Smooth muscle cell (in vitro differentiated cells): ENCODE measurements at regions not wholly inside any gene's neighbourhood (a gene's known extent, or its start where the extent isn't known, plus 50 kb on each side); places are given as distances from the start of the nearest gene placed in this dataset.
"Not testable (repeated sequence)": the region's sequence is repeated elsewhere in the genome, so short reads cannot be mapped to it uniquely, and the experiment has no call there.

Experiments
- DNase-seq: peaks from one replicate; lab custom pipeline; 2025; ENCODE audit not compliant: unreplicated experiment; lab: John Stamatoyannopoulos, UW
- H2AFZ ChIP-seq: fragments of 200-600 bp; sonication (generic); 2 replicates; pipeline ENCODE4 v1.6.0; 2016; ENCODE audit warnings: antibody characterized with exemption, low read depth, mild to moderate bottlenecking
- H3F3A ChIP-seq: fragments of 200-600 bp; sonication (generic); 2 replicates; pipeline ENCODE4 v1.6.0; 2017; ENCODE audit warnings: antibody characterized with exemption, low read depth
- H3K27ac ChIP-seq: fragments of 200-600 bp; sonication (generic); 2 replicates; pipeline ENCODE4 v1.5.1; 2016; ENCODE audit warnings: low read depth, mild to moderate bottlenecking
- H3K27me3 ChIP-seq: fragments of 200-600 bp; sonication (generic); 2 replicates; pipeline ENCODE4 v1.6.1; 2016; ENCODE audit warnings: low read depth, mild to moderate bottlenecking
- H3K36me3 ChIP-seq: fragments of 200-600 bp; sonication (generic); 2 replicates; pipeline ENCODE4 v1.5.1; 2016; ENCODE audit warnings: low read depth
- H3K4me1 ChIP-seq: fragments of 200-600 bp; sonication (generic); 2 replicates; pipeline ENCODE4 v1.5.1; 2016; ENCODE audit warnings: low read depth
- H3K4me2 ChIP-seq: fragments of 200-600 bp; sonication (generic); 2 replicates; pipeline ENCODE4 v1.6.0; 2016; ENCODE audit warnings: mild to moderate bottlenecking
- H3K4me3 ChIP-seq: fragments of 200-600 bp; sonication (generic); 2 replicates; pipeline ENCODE4 v1.5.1; 2016; ENCODE audit warnings: mild to moderate bottlenecking
- H3K79me2 ChIP-seq: fragments of 200-600 bp; sonication (generic); 2 replicates; pipeline ENCODE4 v1.6.0; 2016; ENCODE audit warnings: low read depth, mild to moderate bottlenecking
- H3K9ac ChIP-seq: fragments of 200-600 bp; sonication (generic); 2 replicates; pipeline ENCODE4 v1.6.0; 2016; ENCODE audit warnings: low read depth
- H3K9me3 ChIP-seq: fragments of 200-600 bp; sonication (generic); replicated peaks from 2 replicates; pipeline ENCODE4 v1.5.1; 2016; ENCODE audit warnings: low read depth
- H4K20me1 ChIP-seq: fragments of 200-600 bp; sonication (generic); 2 replicates; pipeline ENCODE4 v1.6.0; 2016; ENCODE audit warnings: low read depth
- WGBS: methylation state at CpG from one replicate; pipeline ENCODE4 v1.1.7; 2016; ENCODE audit warnings: low lambda C conversion rate; 5-methylcytosine and 5-hydroxymethylcytosine counted together
- TF ChIP-seq, protein P1 (sequence below): fragments of 200-600 bp; sonication (generic); IDR thresholded peaks from 2 replicates; pipeline ENCODE4 v1.5.1; 2017; ENCODE audit warnings: borderline replicate concordance, mild to moderate bottlenecking, antibody characterized with exemption; ENCODE audit not compliant: insufficient read depth, poor library complexity, severe bottlenecking

- H3F3A ChIP-seq, H3K27me3 ChIP-seq, H4K20me1 ChIP-seq, H3K27ac ChIP-seq, H3K9ac ChIP-seq, H3K4me3 ChIP-seq, DNase-seq, H3K36me3 ChIP-seq, H3K4me2 ChIP-seq, H2AFZ ChIP-seq, H3K9me3 ChIP-seq, H3K4me1 ChIP-seq, H3K79me2 ChIP-seq: not testable (repeated sequence)
- WGBS: 64% methylated on average over 3 of the region's 3 CpGs
Measured at GRCh38 chr20:26373066-26373465, 676.4 kb upstream of the ZNF337 start.

DNA sequence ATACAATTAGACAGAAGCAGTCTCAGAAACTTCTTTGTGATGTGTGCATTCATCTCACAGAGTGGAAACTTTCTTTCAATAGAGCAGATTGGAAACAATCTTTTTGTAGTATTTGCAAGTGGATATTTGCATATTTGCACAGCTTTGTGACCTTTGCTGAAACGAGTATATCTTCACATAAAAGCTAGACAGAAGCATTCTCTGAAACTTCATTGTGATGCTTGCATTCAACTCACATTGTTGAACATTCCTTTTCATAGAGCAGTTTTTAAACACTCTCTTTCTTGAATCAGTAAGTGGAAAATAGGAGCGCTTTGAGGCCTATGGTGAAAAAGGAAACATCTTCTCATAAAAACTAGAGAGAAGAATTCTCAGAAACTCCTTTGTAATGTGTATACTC lies 657.9 kb upstream of the ZNF337 start:
- TF ChIP-seq, protein P1, sequence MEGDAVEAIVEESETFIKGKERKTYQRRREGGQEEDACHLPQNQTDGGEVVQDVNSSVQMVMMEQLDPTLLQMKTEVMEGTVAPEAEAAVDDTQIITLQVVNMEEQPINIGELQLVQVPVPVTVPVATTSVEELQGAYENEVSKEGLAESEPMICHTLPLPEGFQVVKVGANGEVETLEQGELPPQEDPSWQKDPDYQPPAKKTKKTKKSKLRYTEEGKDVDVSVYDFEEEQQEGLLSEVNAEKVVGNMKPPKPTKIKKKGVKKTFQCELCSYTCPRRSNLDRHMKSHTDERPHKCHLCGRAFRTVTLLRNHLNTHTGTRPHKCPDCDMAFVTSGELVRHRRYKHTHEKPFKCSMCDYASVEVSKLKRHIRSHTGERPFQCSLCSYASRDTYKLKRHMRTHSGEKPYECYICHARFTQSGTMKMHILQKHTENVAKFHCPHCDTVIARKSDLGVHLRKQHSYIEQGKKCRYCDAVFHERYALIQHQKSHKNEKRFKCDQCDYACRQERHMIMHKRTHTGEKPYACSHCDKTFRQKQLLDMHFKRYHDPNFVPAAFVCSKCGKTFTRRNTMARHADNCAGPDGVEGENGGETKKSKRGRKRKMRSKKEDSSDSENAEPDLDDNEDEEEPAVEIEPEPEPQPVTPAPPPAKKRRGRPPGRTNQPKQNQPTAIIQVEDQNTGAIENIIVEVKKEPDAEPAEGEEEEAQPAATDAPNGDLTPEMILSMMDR: no peak
- H3K27me3 ChIP-seq: no peaks in the 10 kb centered on the region
- H3K27ac ChIP-seq: no peak overlapping the region
- no peaks in the 10 kb centered on the region for H3K4me1 ChIP-seq
- 81% methylated on average over 2 of the region's 2 CpGs for WGBS
- no peak for DNase-seq
- H3K36me3 ChIP-seq: no peaks in the 10 kb centered on the region
- H2AFZ ChIP-seq: no peak overlapping the region
- H3K79me2 ChIP-seq: no peaks in the 10 kb centered on the region
- no peak overlapping the region for H3K9ac ChIP-seq
- no peaks in the 10 kb centered on the region for H3F3A ChIP-seq
- no peaks in the 10 kb centered on the region for H4K20me1 ChIP-seq
- no peak overlapping the region for H3K4me2 ChIP-seq
- H3K4me3 ChIP-seq: no peak overlapping the region
- H3K9me3 ChIP-seq: peaks cover 7% of the 10 kb centered on the region

GRCh38 chr20:26347396-26347795 lies 650.7 kb upstream of the ZNF337 start:
- TF ChIP-seq, protein P1: no peak
- no peak for DNase-seq
- Histone ChIP-seq H3K27me3 (no peaks in the 10 kb centered on the region), H3K4me3 (no peak overlapping the region), H3K4me2 (no peak overlapping the region), H3K27ac (no peak overlapping the region), H3K9me3 (peaks cover 4% of the 10 kb centered on the region), H3K9ac (no peak overlapping the region), H4K20me1 (no peaks in the 10 kb centered on the region), H3F3A (no peaks in the 10 kb centered on the region), H3K36me3 (no peaks in the 10 kb centered on the region), H3K79me2 (no peaks in the 10 kb centered on the region), H2AFZ (no peak overlapping the region), H3K4me1 (no peaks in the 10 kb centered on the region)
- 85% methylated on average over 4 of the region's 4 CpGs for WGBS

GRCh38 chr20:26340460-26341065 lies 643.9 kb upstream of the ZNF337 start:
- H2AFZ ChIP-seq, H3K4me2 ChIP-seq, H3K4me1 ChIP-seq, H3K9me3 ChIP-seq, H3K4me3 ChIP-seq, H3K27me3 ChIP-seq, H4K20me1 ChIP-seq, H3F3A ChIP-seq, H3K9ac ChIP-seq, DNase-seq, H3K36me3 ChIP-seq, H3K79me2 ChIP-seq, H3K27ac ChIP-seq: not testable (repeated sequence)
- 97% methylated on average over 6 of the region's 6 CpGs for WGBS

- Histone ChIP-seq H3K36me3 (no peaks in the 10 kb centered on the region), H3K27ac (no peak overlapping the region), H3K4me2 (no peak overlapping the region), H4K20me1 (no peaks in the 10 kb centered on the region), H3K79me2 (no peaks in the 10 kb centered on the region), H3F3A (no peaks in the 10 kb centered on the region), H3K27me3 (no peaks in the 10 kb centered on the region), H3K4me3 (no peak overlapping the region), H3K9me3 (no peaks in the 10 kb centered on the region), H3K4me1 (no peaks in the 10 kb centered on the region), H2AFZ (no peak overlapping the region), H3K9ac (no peak overlapping the region)
- WGBS: 87% methylated on average over 5 of the region's 5 CpGs
- DNase-seq: no peak
- TF ChIP-seq, protein P1: no peak
Measured at GRCh38 chr20:26324177-26324576, 627.5 kb upstream of the ZNF337 start.
